ENCODE measurements at regions not wholly inside any gene's neighbourhood (a gene's known extent, or its start where the extent isn't known, plus 50 kb on each side); places are given as distances from the start of the nearest gene placed in this dataset.

GRCh38 chr3:194205675-194206133 lies 69.8 kb downstream of the HES1 start:
- TF ChIP-seq, protein P1, sequence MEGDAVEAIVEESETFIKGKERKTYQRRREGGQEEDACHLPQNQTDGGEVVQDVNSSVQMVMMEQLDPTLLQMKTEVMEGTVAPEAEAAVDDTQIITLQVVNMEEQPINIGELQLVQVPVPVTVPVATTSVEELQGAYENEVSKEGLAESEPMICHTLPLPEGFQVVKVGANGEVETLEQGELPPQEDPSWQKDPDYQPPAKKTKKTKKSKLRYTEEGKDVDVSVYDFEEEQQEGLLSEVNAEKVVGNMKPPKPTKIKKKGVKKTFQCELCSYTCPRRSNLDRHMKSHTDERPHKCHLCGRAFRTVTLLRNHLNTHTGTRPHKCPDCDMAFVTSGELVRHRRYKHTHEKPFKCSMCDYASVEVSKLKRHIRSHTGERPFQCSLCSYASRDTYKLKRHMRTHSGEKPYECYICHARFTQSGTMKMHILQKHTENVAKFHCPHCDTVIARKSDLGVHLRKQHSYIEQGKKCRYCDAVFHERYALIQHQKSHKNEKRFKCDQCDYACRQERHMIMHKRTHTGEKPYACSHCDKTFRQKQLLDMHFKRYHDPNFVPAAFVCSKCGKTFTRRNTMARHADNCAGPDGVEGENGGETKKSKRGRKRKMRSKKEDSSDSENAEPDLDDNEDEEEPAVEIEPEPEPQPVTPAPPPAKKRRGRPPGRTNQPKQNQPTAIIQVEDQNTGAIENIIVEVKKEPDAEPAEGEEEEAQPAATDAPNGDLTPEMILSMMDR (conservative IDR thresholded peaks at IDR 0.05; ENCODE audit: low read length) = peak; percentile 18; the same call in 1 of the 2 replicates
- TF ChIP-seq EZH2phosphoT487 (IDR thresholded peaks at IDR 0.05; ENCODE audit: borderline replicate concordance) = no peak

Measured in Loucy (cell line).